GM20000 (cell line): ENCODE measurements at regions not wholly inside any gene's neighbourhood (a gene's known extent, or its start where the extent isn't known, plus 50 kb on each side); places are given as distances from the start of the nearest gene placed in this dataset.

ENCODE experiments used
- DNase-seq: peaks from one replicate; pipeline ENCODE4 v3.0.0; 2012; ENCODE audit warnings: low spot score
- TF ChIP-seq, protein P1 (sequence below): IDR thresholded peaks from 2 replicates; pipeline ENCODE4 v1.5.1; 2012; ENCODE audit warnings: mild to moderate bottlenecking, control low read depth; ENCODE audit errors: extremely low read depth, missing control alignments

DNA sequence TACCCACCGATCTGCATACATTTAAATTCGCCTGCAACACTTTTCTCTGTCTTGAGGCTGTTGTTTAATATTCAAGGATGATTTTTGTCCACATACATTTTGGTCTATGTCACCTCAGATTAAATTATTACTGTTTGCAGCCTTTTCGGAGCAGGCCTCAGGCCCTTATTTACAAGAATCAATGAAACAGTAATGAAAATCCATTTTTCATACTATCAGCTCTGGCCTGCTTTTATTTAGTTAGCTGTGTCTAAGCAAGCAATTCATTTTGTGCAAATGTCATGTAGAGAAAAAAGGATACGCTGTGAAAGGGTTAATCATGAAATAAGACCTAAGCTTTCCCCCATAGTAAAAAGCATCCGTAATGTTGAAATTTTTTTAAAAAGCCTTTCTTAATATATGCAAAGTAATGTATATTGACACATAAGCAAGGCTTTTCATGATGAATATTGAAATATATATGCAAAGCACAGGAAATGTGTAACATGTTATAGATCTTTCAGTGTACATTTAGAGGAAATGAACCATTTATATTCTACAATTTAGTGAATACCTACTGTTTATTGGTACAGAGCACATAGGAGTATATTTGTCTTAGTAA is 1135.3 kb upstream of the ZEB2 start:
- DNase-seq: no peak
- TF ChIP-seq, protein P1, sequence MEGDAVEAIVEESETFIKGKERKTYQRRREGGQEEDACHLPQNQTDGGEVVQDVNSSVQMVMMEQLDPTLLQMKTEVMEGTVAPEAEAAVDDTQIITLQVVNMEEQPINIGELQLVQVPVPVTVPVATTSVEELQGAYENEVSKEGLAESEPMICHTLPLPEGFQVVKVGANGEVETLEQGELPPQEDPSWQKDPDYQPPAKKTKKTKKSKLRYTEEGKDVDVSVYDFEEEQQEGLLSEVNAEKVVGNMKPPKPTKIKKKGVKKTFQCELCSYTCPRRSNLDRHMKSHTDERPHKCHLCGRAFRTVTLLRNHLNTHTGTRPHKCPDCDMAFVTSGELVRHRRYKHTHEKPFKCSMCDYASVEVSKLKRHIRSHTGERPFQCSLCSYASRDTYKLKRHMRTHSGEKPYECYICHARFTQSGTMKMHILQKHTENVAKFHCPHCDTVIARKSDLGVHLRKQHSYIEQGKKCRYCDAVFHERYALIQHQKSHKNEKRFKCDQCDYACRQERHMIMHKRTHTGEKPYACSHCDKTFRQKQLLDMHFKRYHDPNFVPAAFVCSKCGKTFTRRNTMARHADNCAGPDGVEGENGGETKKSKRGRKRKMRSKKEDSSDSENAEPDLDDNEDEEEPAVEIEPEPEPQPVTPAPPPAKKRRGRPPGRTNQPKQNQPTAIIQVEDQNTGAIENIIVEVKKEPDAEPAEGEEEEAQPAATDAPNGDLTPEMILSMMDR: no peak

DNA sequence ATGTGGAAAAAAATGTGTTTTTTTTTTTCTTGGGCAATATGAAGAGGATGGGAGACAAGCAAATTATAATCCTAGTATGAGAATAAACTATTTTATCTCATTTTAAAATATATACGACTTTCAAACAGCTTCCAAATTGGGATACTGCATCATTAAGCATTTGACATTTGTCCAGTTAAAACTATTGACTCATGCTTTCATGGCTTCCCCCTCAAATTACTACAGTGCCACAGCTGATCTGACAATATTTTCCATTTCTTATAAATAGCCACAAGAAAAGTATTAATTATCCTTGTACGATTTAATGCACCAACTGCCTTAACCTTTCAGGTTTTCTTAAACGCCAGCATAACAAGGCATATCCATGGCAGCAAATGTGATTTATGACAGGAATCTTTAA is 1134.8 kb upstream of the ZEB2 start:
- TF ChIP-seq, protein P1: no peak
- no peak for DNase-seq

DNA sequence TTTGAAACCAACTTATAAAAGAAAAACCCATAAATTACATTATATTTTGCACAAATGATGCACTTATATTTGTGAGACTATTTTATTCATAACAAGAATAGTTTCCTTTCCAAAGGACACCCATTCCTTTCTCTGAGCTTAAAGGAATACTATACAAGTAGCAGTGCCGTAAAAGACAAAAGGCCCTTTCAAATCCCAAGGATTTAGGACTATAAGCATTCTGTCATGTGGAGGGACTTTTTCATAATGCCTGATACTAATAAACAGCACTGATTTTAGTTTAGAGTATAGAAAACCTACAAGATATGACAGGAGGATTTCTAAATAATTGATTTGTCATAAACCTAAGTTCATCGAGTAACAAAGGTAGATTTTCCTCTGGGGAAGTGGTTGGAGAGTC is 1134.2 kb upstream of the ZEB2 start:
- TF ChIP-seq, protein P1: no peak
- no peak for DNase-seq

DNA sequence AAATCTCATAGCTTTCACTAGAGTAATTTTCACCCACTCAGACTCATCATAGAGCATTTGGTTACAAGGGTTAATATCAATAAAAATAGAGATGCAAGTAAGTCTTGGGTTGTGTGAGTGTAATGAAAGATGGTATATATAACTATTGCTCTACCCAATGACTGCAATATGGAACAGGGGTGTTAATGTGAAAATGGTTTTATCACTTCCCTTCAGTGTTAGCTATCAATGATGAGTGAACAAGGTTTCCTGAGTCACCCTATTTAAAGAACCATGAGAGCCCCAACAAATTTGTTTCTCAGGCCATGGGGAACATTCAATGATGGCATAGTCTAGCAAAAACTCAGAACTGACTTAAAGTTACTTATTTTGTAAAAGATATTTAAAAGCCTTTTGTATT is 1133.6 kb upstream of the ZEB2 start:
- no peak for DNase-seq
- TF ChIP-seq, protein P1: no peak

DNA sequence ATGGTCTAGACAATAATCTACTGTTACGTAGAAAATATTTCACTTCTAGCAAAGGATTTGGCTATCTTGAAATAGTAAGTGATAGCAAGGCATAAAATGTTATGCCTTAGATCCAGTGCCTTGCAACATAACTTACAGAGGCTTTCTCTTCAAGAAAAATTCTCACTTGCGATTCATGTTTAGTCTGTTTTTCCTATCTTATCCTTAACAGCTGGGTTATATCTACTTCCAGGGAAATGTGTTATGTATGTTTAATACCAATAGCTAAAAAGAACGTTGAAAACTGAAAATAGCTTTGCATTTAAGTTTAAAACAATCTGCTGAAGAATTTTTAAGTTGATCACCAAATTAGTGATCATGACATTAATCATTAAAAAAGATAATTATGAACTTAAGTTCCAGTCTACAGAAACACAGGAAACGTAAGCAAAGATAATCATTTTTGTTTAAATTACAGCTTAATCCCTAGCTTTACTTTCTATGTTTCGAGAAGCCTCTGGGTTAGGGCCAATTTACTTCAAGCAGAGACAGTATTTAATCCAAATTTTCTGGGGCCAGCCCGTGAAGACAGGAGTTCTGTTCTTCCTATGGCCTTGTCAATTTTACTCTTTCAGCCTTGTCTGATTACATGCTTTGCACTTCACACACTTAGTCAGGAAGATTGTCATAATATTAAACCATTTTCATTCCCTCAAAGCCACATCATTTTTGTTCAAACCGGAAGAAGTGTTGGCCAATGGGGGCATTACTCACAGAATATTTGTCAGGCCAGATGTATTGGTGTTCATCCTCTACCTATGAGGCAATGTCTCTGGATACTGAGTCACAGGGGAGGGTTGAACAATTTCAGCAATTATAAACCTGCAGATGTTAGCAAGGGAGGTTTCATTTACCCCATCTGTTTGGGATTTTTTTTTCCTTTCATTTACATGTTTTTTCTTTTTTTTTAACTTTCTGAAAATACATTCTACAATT is 1132.9 kb upstream of the ZEB2 start:
- TF ChIP-seq, protein P1: no peak
- no peak for DNase-seq

DNA sequence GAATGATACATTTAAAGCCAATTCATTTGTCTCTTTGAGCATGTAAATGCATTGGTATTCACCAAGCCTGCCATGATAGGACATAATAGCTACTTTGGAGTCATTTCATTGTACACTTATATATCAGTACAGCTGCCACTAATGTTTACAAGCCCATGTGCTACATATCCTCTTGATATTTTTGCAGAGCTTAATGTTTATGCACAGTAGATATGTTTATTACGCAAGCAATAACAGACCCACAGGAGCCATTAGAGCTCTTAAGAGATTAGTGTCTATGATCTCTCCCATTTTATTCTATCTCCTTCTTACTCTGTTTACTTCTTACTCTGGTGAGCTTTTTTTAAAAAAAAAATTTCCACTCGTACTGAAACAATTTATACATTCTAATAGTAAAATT is 1132.1 kb upstream of the ZEB2 start:
- TF ChIP-seq, protein P1: no peak
- no peak for DNase-seq

DNA sequence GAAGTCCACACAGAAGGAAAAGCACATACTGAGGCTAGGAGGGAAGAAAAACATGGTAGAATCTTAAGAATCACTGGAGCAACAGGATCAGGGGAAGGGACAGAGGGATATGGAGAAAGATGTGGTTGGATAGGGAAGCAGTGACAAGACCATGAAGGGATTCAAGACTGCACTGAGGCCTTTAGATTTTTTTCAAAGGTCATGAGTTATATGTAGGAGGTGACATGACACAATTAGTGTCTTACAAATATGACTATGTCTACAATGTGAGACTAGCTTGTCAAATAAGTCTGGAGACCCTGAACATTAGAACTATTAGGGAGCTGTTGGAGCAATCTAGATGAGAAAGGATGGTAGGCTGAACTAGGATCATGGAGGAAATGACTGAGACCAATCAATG is 1130.3 kb upstream of the ZEB2 start:
- DNase-seq: no peak
- TF ChIP-seq, protein P1: no peak
